Ascending aorta (tissue), 2 donors: ENCODE measurements at regions not wholly inside any gene's neighbourhood (a gene's known extent, or its start where the extent isn't known, plus 50 kb on each side); places are given as distances from the start of the nearest gene placed in this dataset.
"Not testable (repeated sequence)": the region's sequence is repeated elsewhere in the genome, so short reads cannot be mapped to it uniquely, and the experiment has no call there.

ENCODE experiments used
- DNase-seq, 2 donors: peaks; one replicate each; pipeline ENCODE4 v3.0.0-alpha.2; 2019; ENCODE audit warnings: low spot score in 2 of 2
- H3K27ac ChIP-seq, 2 donors: fragments of 200-600 bp; sonication (generic); one replicate each; pipeline ENCODE4 v1.5.1; 2016 to 2017; ENCODE audit warnings: mild to moderate bottlenecking in 1 of 2
- H3K27me3 ChIP-seq: fragments of 200-600 bp; sonication (generic); one replicate; pipeline ENCODE4 v1.5.1; 2017
- H3K36me3 ChIP-seq, 2 donors: fragments of 200-600 bp; sonication (generic); one replicate each; pipeline ENCODE4 v1.5.1; 2016
- H3K4me1 ChIP-seq, 2 donors: fragments of 200-600 bp; sonication (generic); one replicate each; pipeline ENCODE4 v1.5.1; 2016 to 2017; ENCODE audit warnings: mild to moderate bottlenecking in 1 of 2
- H3K4me3 ChIP-seq, 2 donors: fragments of 200-600 bp; sonication (generic); one replicate each; pipeline ENCODE4 v1.5.1; 2016 to 2017; ENCODE audit warnings: mild to moderate bottlenecking in 1 of 2
- H3K9me3 ChIP-seq, 2 donors: fragments of 200-600 bp; sonication (generic); one replicate each; pipeline ENCODE4 v1.5.1; 2016
- intact Hi-C: fragments of 100-400 bp; cut with DNase I; formaldehyde crosslinking; loops from one replicate; pipeline ENCODE4 v1.15.1; 2023
- TF ChIP-seq, protein P1 (sequence below), 3 experiments: fragments of 200-600 bp in 2 of 3; fragments of 450-650 bp in 1 of 3; sonication (generic) in 2 of 3; IDR thresholded peaks; one replicate each; pipeline ENCODE4 v1.5.1; 2016 to 2019; ENCODE audit warnings: antibody characterized with exemption in 3 of 3, mild to moderate bottlenecking in 1 of 3, moderate library complexity in 1 of 3

DNA sequence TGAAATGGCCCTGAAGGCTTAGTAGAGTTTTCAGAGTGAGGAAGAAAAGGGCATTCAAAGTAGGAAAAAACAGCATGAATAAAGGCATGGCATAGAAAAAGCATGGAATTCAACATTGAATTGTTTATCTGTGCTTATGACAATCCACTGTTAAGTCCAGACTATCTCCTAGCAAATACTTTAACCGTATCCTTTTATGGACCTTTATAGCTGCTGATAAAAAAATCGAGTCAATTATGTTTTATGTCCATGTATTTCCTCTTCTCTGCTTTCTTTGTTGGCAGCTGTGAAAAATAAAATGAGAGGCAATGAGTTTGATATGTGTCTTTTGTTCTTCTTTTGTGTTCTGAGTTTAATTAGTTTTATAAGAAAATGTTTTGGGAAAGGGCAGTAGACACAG, 70.4 kb downstream of the TDRD15 start:
- Histone ChIP-seq H3K27ac (no peak overlapping the region), H3K9me3 (no peaks in the 10 kb centered on the region), H3K36me3 (no peaks in the 10 kb centered on the region), H3K4me3 (no peak overlapping the region), H3K27me3 (no peaks in the 10 kb centered on the region), H3K4me1 (no peaks in the 10 kb centered on the region)
- no peak for DNase-seq
- intact Hi-C loops, result no loop called here
- TF ChIP-seq, protein P1, sequence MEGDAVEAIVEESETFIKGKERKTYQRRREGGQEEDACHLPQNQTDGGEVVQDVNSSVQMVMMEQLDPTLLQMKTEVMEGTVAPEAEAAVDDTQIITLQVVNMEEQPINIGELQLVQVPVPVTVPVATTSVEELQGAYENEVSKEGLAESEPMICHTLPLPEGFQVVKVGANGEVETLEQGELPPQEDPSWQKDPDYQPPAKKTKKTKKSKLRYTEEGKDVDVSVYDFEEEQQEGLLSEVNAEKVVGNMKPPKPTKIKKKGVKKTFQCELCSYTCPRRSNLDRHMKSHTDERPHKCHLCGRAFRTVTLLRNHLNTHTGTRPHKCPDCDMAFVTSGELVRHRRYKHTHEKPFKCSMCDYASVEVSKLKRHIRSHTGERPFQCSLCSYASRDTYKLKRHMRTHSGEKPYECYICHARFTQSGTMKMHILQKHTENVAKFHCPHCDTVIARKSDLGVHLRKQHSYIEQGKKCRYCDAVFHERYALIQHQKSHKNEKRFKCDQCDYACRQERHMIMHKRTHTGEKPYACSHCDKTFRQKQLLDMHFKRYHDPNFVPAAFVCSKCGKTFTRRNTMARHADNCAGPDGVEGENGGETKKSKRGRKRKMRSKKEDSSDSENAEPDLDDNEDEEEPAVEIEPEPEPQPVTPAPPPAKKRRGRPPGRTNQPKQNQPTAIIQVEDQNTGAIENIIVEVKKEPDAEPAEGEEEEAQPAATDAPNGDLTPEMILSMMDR (IDR thresholded peaks at IDR 0.05), result no peak

DNA sequence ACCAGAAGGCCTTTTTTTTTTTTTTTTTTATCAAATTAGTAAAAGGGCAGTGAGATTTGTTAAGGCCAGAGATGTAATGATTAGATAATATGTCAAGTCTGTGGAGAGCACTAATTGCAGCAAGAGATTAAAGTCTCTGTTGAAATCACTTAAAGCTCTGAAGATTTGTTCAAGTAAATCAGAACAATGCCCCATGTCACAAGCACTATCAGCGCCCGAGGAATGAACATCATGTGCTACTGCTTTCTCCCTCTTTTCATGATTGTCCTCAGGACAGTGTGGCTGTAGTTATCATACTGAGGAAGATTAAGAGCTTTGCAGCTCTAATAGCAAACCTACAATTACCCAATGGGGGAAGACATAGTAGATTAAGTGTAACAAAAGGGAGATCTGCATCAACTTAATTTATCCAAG, 71.1 kb downstream of the TDRD15 start:
- Histone ChIP-seq H3K9me3 (no peaks in the 10 kb centered on the region), H3K36me3 (no peaks in the 10 kb centered on the region), H3K27me3 (no peaks in the 10 kb centered on the region), H3K27ac (no peak overlapping the region), H3K4me1 (no peaks in the 10 kb centered on the region), H3K4me3 (no peak overlapping the region)
- intact Hi-C loops, result no loop called here
- DNase-seq, result no peak
- TF ChIP-seq, protein P1 (IDR thresholded peaks at IDR 0.05), result no peak

DNA sequence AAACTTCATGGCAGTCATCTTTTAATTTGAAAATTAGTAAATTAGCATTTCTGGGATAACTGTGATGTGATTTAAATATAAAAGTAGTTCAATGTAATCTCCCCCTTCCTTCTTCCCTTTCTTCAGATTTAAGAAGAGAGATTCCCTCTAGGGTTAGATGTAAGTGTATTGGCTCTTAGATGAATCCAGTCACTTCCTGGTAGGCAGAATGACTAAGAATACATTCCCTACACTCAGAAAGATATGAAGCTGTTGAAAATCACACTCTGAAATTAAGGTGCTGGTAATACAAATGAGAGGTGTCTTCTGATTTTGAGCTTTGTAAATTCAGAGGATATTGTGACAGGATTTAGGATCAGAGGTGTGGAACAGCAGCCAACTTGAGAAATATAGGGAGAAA, 71.6 kb downstream of the TDRD15 start:
- intact Hi-C loops, result no loop called here

DNA sequence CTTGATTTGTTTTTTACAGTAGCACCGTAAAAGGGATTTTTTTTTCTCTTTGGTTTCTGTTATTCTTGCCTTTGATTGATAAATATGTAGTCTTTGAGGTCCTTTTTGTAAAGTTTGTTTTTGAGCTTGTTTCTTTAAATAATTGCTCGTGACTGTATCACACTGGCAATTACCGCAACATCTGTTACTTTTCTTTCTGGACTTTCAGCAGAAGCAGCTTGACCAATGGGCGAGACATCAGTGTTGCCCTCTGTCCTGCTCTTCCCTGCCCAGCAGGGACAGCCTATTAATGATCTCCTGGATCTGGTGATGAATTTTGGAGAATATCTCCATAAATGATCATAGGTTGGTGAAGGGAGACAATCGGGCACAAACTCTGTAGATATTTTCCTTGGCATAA, 74.9 kb downstream of the TDRD15 start:
- DNase-seq, result no peak
- intact Hi-C loops, result no loop called here
- no peak overlapping the region for H3K27ac ChIP-seq
- no peaks in the 10 kb centered on the region for H3K4me1 ChIP-seq
- H3K4me3 ChIP-seq, result no peak overlapping the region
- no peaks in the 10 kb centered on the region for H3K27me3 ChIP-seq
- TF ChIP-seq, protein P1 (IDR thresholded peaks at IDR 0.05), result no peak
- no peaks in the 10 kb centered on the region for H3K36me3 ChIP-seq
- H3K9me3 ChIP-seq, result no peaks in the 10 kb centered on the region

More for the DNA sequence above, 71.6 kb downstream of the TDRD15 start:
- TF ChIP-seq, protein P1 (IDR thresholded peaks at IDR 0.05), result no peak
- Histone ChIP-seq H3K36me3 (no peaks in the 10 kb centered on the region), H3K27ac (no peak overlapping the region), H3K4me3 (no peak overlapping the region), H3K27me3 (no peaks in the 10 kb centered on the region), H3K4me1 (no peaks in the 10 kb centered on the region), H3K9me3 (no peaks in the 10 kb centered on the region)
- DNase-seq, result no peak

DNA sequence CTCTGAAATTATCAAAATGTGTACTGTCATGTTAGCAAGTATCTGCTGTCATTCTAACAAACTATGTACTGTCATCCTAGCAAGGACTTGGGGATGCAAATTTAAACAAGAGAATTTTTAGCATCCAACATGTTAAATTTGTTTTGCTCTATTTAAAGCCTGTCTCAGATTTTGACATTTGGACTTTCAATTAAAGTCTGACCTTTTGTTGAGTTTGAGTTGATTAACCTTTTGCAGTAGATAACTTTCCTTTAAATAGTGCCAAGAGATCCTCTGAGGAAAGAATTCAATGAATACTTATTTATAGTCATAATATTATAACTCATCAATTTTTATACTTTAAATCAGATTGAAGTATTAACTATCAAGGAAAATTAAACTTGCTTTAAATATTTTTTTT, 80.2 kb downstream of the TDRD15 start:
- Histone ChIP-seq H3K27ac (no peak overlapping the region), H3K27me3 (no peaks in the 10 kb centered on the region), H3K9me3 (no peaks in the 10 kb centered on the region), H3K36me3 (no peaks in the 10 kb centered on the region), H3K4me3 (no peak overlapping the region), H3K4me1 (no peaks in the 10 kb centered on the region)
- TF ChIP-seq, protein P1 (IDR thresholded peaks at IDR 0.05), result no peak
- intact Hi-C loops, result no loop called here
- no peak for DNase-seq

DNA sequence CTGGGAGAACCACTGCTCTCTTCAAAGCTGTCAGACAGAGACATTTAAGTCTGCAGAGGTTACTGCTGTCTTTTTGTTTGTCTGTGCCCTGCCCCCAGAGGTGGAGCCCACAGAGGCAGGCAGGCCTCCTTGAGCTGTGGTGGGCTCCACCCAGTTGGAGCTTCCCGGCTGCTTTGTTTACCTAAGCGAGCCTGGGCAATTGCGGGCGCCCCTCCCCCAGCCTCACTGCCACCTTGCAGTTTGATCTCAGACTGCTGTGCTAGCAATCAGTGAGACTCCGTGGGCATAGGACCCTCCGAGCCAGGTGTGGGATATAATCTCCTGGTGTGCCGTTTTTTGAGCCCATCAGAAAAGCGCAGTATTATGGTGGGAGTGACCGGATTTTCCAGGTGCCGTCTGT, 90.3 kb downstream of the TDRD15 start:
- H3K36me3 ChIP-seq, H3K4me3 ChIP-seq, H3K4me1 ChIP-seq, H3K27me3 ChIP-seq, DNase-seq, H3K9me3 ChIP-seq, intact Hi-C loops, H3K27ac ChIP-seq: not testable (repeated sequence)
